ENCODE measurements at regions not wholly inside any gene's neighbourhood (a gene's known extent, or its start where the extent isn't known, plus 50 kb on each side); places are given as distances from the start of the nearest gene placed in this dataset.

DNA sequence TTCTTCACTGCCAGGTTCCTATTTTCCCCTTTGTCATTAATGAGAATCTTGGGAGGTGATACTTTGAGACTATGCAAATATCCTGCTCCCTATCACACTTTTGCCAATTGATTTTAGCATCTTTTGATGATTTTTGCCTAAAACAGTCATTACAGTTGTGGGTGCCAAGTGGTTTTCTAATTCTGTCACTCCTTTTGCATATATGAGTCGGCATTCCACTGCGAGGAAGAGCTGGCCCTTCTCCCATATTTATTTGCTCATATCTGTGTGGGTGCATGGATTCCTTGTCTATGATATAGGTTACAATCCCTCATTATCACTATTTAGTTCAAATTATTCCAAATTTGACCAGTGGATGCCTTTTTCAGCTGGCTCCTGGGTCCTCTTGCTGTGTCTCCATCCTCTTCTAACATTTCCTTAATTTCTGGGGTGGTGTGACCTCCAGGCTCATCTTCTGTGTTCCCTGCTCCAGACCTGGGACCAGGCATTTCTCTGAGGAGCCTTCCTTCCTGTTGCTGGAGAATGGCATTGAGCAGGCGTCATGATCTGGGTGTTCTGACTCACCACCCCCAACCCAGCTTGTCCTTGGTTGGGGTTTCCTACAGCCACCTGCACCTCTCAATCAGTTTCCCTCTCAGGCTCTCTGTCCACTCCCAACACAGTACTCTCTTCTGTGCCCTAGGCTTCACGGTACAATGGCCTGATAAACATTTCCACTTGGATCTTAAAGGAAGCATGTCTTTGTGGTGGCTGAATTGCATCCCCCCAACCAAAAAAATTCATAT, 106.7 kb downstream of the NXNL2 start (continued):
- TF ChIP-seq, protein P1, sequence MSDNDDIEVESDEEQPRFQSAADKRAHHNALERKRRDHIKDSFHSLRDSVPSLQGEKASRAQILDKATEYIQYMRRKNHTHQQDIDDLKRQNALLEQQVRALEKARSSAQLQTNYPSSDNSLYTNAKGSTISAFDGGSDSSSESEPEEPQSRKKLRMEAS (IDR thresholded peaks at IDR 0.05; ENCODE audit: low read depth, low read length) = no peak
- TF ChIP-seq FOXM1 (IDR thresholded peaks at IDR 0.05; ENCODE audit: low read depth, low read length) (no peak), EGR1 (IDR thresholded peaks at IDR 0.05; ENCODE audit: borderline replicate concordance in 1 of 2, low read depth in 2 of 2, low read length in 2 of 2) (no peak), MYC (IDR thresholded peaks at IDR 0.05; ENCODE audit: insufficient read depth, insufficient read length, insufficient replicate concordance, low read length, severe bottlenecking) (no peak), IKZF2 (IDR thresholded peaks at IDR 0.05) (no peak)
- TF ChIP-seq, protein P2, sequence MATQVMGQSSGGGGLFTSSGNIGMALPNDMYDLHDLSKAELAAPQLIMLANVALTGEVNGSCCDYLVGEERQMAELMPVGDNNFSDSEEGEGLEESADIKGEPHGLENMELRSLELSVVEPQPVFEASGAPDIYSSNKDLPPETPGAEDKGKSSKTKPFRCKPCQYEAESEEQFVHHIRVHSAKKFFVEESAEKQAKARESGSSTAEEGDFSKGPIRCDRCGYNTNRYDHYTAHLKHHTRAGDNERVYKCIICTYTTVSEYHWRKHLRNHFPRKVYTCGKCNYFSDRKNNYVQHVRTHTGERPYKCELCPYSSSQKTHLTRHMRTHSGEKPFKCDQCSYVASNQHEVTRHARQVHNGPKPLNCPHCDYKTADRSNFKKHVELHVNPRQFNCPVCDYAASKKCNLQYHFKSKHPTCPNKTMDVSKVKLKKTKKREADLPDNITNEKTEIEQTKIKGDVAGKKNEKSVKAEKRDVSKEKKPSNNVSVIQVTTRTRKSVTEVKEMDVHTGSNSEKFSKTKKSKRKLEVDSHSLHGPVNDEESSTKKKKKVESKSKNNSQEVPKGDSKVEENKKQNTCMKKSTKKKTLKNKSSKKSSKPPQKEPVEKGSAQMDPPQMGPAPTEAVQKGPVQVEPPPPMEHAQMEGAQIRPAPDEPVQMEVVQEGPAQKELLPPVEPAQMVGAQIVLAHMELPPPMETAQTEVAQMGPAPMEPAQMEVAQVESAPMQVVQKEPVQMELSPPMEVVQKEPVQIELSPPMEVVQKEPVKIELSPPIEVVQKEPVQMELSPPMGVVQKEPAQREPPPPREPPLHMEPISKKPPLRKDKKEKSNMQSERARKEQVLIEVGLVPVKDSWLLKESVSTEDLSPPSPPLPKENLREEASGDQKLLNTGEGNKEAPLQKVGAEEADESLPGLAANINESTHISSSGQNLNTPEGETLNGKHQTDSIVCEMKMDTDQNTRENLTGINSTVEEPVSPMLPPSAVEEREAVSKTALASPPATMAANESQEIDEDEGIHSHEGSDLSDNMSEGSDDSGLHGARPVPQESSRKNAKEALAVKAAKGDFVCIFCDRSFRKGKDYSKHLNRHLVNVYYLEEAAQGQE (IDR thresholded peaks at IDR 0.05; ENCODE audit: low read depth, low read length) = no peak

DNA sequence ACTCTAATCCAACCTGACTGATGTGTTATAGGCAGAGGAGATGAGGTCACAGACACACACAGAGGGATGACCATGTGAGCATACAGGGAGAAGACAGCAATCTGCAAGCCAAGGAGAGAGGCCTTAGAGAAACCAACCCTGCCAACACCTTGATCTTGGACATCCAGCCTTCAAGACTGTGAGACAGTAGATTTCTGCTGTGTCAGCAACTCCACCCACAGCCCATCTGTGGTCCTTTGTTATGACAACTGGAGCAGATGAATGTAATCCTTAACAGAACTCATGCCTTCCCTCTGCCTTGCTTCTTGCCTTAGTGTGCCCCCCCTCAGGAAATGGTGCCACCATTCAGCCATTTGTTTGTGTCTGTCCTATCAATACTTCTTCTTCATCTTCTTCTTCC, 107.4 kb downstream of the NXNL2 start:
- Histone ChIP-seq H3K79me2 (ENCODE audit: control insufficient read depth, insufficient read depth, low read length) (no peaks in the 10 kb centered on the region), H3K4me3 (no peak overlapping the region), H3K36me3 (ENCODE audit: control insufficient read depth in 2 of 2, insufficient read depth in 2 of 2, low read length in 1 of 2) (no peaks in the 10 kb centered on the region), H3K27ac (ENCODE audit: control insufficient read depth, insufficient read depth) (no peak overlapping the region), H2AFZ (ENCODE audit: control insufficient read depth, low read depth, low read length) (no peak overlapping the region), H3K27me3 (replicated peaks in 1 of 2; ENCODE audit: control insufficient read depth in 2 of 2, insufficient read depth in 2 of 2, low read length in 1 of 2) (no peaks in the 10 kb centered on the region), H4K20me1 (ENCODE audit: control insufficient read depth, insufficient read depth) (no peaks in the 10 kb centered on the region), H3K9ac (ENCODE audit: control insufficient read depth, insufficient read depth, low read length) (no peak overlapping the region), H3K4me1 (ENCODE audit: control insufficient read depth, insufficient read depth, low read length) (no peaks in the 10 kb centered on the region), H3K4me2 (ENCODE audit: control insufficient read depth, insufficient read depth) (no peak overlapping the region), H3K9me3 (replicated peaks; ENCODE audit: control insufficient read depth, insufficient read depth, low read length) (no peaks in the 10 kb centered on the region)
- DNase-seq (ENCODE audit: low read depth, low spot score) (no peak), FAIRE-seq (no peak), ATAC-seq (no peak)
- ChIA-PET CTCF (no interaction called here), SMC1A (ENCODE audit: uncharacterized antibody, unreplicated experiment) (no interaction called here), POLR2A (no interaction called here), RAD21 (ENCODE audit: unreplicated experiment) (no interaction called here)
- intact Hi-C loops (cut with micrococcal nuclease; ENCODE audit: unreplicated experiment) = no loop called here
- TF ChIP-seq TARDBP (IDR thresholded peaks at IDR 0.05; ENCODE audit: borderline replicate concordance) (no peak), ZSCAN29 (IDR thresholded peaks at IDR 0.05) (no peak), EED (IDR thresholded peaks at IDR 0.05; ENCODE audit: low read depth) (no peak)
- TF ChIP-seq, protein P3, sequence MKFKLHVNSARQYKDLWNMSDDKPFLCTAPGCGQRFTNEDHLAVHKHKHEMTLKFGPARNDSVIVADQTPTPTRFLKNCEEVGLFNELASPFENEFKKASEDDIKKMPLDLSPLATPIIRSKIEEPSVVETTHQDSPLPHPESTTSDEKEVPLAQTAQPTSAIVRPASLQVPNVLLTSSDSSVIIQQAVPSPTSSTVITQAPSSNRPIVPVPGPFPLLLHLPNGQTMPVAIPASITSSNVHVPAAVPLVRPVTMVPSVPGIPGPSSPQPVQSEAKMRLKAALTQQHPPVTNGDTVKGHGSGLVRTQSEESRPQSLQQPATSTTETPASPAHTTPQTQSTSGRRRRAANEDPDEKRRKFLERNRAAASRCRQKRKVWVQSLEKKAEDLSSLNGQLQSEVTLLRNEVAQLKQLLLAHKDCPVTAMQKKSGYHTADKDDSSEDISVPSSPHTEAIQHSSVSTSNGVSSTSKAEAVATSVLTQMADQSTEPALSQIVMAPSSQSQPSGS (IDR thresholded peaks at IDR 0.05; ENCODE audit: low read length) = no peak
- no TSS peak for BruUV-seq (replicated peaks)
- in situ Hi-C loops (cut with MboI) = no loop called here
